Duodenal mucosa (tissue), 2 donors: ENCODE measurements at regions not wholly inside any gene's neighbourhood (a gene's known extent, or its start where the extent isn't known, plus 50 kb on each side); places are given as distances from the start of the nearest gene placed in this dataset.

Source experiments
- H3K27ac ChIP-seq: one replicate; pipeline ENCODE4 v1.7.0; 2013; ENCODE audit warnings: low read depth, low read length
- H3K27me3 ChIP-seq, 2 donors: one replicate each; pipeline ENCODE4 v1.7.0; 2013; ENCODE audit warnings: low read length in 2 of 2, control low read depth in 1 of 2; ENCODE audit not compliant: insufficient read depth in 2 of 2, control insufficient read depth in 1 of 2
- H3K36me3 ChIP-seq, 2 donors: one replicate each; pipeline ENCODE4 v1.7.0; 2013; ENCODE audit warnings: low read length in 2 of 2, control low read depth in 1 of 2; ENCODE audit not compliant: insufficient read depth in 2 of 2, control insufficient read depth in 1 of 2
- H3K4me1 ChIP-seq, 2 donors: one replicate each; pipeline ENCODE4 v1.7.0; 2013; ENCODE audit warnings: low read length in 2 of 2, control low read depth in 1 of 2; ENCODE audit not compliant: insufficient read depth in 2 of 2, control insufficient read depth in 1 of 2
- H3K4me3 ChIP-seq, 2 donors: one replicate each; pipeline ENCODE4 v1.7.0; 2013; ENCODE audit warnings: low read length in 2 of 2, low read depth in 1 of 2
- H3K9ac ChIP-seq, 2 donors: one replicate each; pipeline ENCODE4 v1.7.0; 2013; ENCODE audit warnings: low read length in 2 of 2, low read depth in 1 of 2
- H3K9me3 ChIP-seq, 2 donors: one replicate each; pipeline ENCODE4 v1.7.0; 2013; ENCODE audit warnings: low read length in 2 of 2, control low read depth in 1 of 2; ENCODE audit not compliant: control insufficient read depth in 1 of 2

GRCh38 chr5:67607958-67608357 lies 411.4 kb upstream of the CD180 start:
- no peak overlapping the region for H3K4me3 ChIP-seq
- H3K36me3 ChIP-seq = no peaks in the 10 kb centered on the region
- no peaks in the 10 kb centered on the region for H3K9me3 ChIP-seq
- H3K27ac ChIP-seq = no peak overlapping the region
- H3K4me1 ChIP-seq = peaks cover 0 to 3% of the 10 kb centered on the region in 2 donors
- no peak overlapping the region for H3K9ac ChIP-seq
- H3K27me3 ChIP-seq = no peaks in the 10 kb centered on the region

- Histone ChIP-seq H3K9ac (no peak overlapping the region), H3K9me3 (no peaks in the 10 kb centered on the region), H3K27me3 (no peaks in the 10 kb centered on the region), H3K4me1 (peaks cover 0 to 3% of the 10 kb centered on the region in 2 donors), H3K27ac (no peak overlapping the region), H3K36me3 (no peaks in the 10 kb centered on the region), H3K4me3 (no peak overlapping the region)
Observed at GRCh38 chr5:67606586-67606947, 410.0 kb upstream of the CD180 start.

GRCh38 chr5:67605730-67606585 lies 409.4 kb upstream of the CD180 start:
- Histone ChIP-seq H3K36me3 (no peaks in the 10 kb centered on the region), H3K9ac (no peak overlapping the region), H3K27ac (no peak overlapping the region), H3K9me3 (no peaks in the 10 kb centered on the region), H3K4me3 (no peak overlapping the region), H3K27me3 (no peaks in the 10 kb centered on the region), H3K4me1 (peaks cover 0 to 3% of the 10 kb centered on the region in 2 donors)

GRCh38 chr5:67591491-67591890 lies 394.9 kb upstream of the CD180 start:
- Histone ChIP-seq H3K9ac (no peak overlapping the region), H3K36me3 (no peaks in the 10 kb centered on the region), H3K4me3 (no peak overlapping the region), H3K4me1 (no peaks in the 10 kb centered on the region), H3K27ac (no peak overlapping the region), H3K9me3 (no peaks in the 10 kb centered on the region), H3K27me3 (no peaks in the 10 kb centered on the region)

GRCh38 chr5:67588389-67588788 lies 391.8 kb upstream of the CD180 start:
- Histone ChIP-seq H3K36me3 (no peaks in the 10 kb centered on the region), H3K27me3 (no peaks in the 10 kb centered on the region), H3K4me1 (no peaks in the 10 kb centered on the region), H3K27ac (no peak overlapping the region), H3K9me3 (no peaks in the 10 kb centered on the region), H3K9ac (no peak overlapping the region), H3K4me3 (no peak overlapping the region)

GRCh38 chr5:67581203-67581602 lies 384.6 kb upstream of the CD180 start:
- no peaks in the 10 kb centered on the region for H3K27me3 ChIP-seq
- H3K9me3 ChIP-seq = no peaks in the 10 kb centered on the region
- no peak overlapping the region for H3K9ac ChIP-seq
- H3K4me1 ChIP-seq = no peaks in the 10 kb centered on the region
- H3K4me3 ChIP-seq = no peak overlapping the region
- no peaks in the 10 kb centered on the region for H3K36me3 ChIP-seq
- no peak overlapping the region for H3K27ac ChIP-seq

- H3K27ac ChIP-seq = no peak overlapping the region
- H3K4me1 ChIP-seq = no peaks in the 10 kb centered on the region
- H3K4me3 ChIP-seq = no peak overlapping the region
- no peaks in the 10 kb centered on the region for H3K36me3 ChIP-seq
- H3K9ac ChIP-seq = no peak overlapping the region
- no peaks in the 10 kb centered on the region for H3K9me3 ChIP-seq
- H3K27me3 ChIP-seq = no peaks in the 10 kb centered on the region
Observed at GRCh38 chr5:67578011-67578410, 381.4 kb upstream of the CD180 start.

- Histone ChIP-seq H3K27ac (no peak overlapping the region), H3K9ac (no peak overlapping the region), H3K27me3 (no peaks in the 10 kb centered on the region), H3K4me1 (no peaks in the 10 kb centered on the region), H3K4me3 (no peak overlapping the region), H3K9me3 (no peaks in the 10 kb centered on the region), H3K36me3 (no peaks in the 10 kb centered on the region)
Observed at GRCh38 chr5:67577424-67577823, 380.8 kb upstream of the CD180 start.

- H3K27ac ChIP-seq = no peak overlapping the region
- no peaks in the 10 kb centered on the region for H3K27me3 ChIP-seq
- H3K9me3 ChIP-seq = no peaks in the 10 kb centered on the region
- no peaks in the 10 kb centered on the region for H3K36me3 ChIP-seq
- no peak overlapping the region for H3K4me3 ChIP-seq
- H3K4me1 ChIP-seq = no peaks in the 10 kb centered on the region
- H3K9ac ChIP-seq = no peak overlapping the region
Observed at GRCh38 chr5:67576112-67576511, 379.5 kb upstream of the CD180 start.

- H3K4me3 ChIP-seq = no peak overlapping the region
- H3K36me3 ChIP-seq = no peaks in the 10 kb centered on the region
- no peak overlapping the region for H3K27ac ChIP-seq
- H3K9me3 ChIP-seq = no peaks in the 10 kb centered on the region
- H3K27me3 ChIP-seq = no peaks in the 10 kb centered on the region
- no peaks in the 10 kb centered on the region for H3K4me1 ChIP-seq
- H3K9ac ChIP-seq = no peak overlapping the region
Observed at GRCh38 chr5:67575087-67575486, 378.5 kb upstream of the CD180 start.
